ENCODE measurements at regions not wholly inside any gene's neighbourhood (a gene's known extent, or its start where the extent isn't known, plus 50 kb on each side); places are given as distances from the start of the nearest gene placed in this dataset.
A peak's percentile ranks its signal among the peaks of the same experiment; 100 is the strongest.

DNA sequence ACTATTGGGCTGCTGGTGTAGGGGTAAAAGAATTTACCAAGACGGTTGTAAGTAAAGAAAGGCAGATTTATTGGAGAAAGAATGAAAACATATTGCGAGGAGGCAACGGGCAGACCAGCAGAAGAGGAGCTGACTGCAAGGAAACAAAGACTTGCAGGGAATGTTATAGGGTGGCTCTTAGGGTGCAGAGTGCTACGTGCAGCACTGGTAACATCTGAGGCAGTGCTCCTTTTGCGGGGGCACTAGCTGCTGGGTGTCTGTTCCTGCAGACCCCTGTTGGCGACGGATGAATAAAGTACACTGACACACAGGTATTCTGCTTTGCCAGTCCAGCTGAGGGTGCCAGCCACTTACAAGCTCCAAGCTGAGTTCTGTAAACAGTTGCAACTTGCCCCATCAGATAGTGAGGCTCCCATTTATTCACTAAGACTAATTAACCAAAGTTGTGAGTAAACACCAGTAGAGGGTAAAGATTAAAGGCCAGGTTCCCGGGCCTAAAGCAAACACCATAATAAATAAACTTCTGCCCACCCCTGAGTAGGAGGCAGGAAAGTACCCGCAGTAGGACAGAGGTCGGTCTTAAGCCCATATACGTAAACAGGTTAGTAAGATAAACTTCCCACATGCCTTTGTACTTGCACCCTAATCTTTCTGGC, 140.2 kb upstream of the KCNK1 start:
- FAIRE-seq: no peak
- DNase-seq (ENCODE audit: insufficient read length, low spot score): no peak
- TF ChIP-seq SPI1 (IDR thresholded peaks at IDR 0.05; ENCODE audit: low read depth, low read length): no peak
- no peak for TF ChIP-seq TAF1 (IDR thresholded peaks at IDR 0.05; ENCODE audit: low read depth, low read length)
- TF ChIP-seq PAX5 (IDR thresholded peaks at IDR 0.05; ENCODE audit: insufficient read depth, low read length, severe bottlenecking): no peak
- TF ChIP-seq POLR2A (IDR thresholded peaks at IDR 0.05; ENCODE audit: low read depth, low read length): no peak
- TF ChIP-seq POLR2AphosphoS5 (IDR thresholded peaks at IDR 0.05; ENCODE audit: low read depth, low read length): no peak
- no peak for TF ChIP-seq POU2F2 (IDR thresholded peaks at IDR 0.05; ENCODE audit: low read depth, low read length)

DNA sequence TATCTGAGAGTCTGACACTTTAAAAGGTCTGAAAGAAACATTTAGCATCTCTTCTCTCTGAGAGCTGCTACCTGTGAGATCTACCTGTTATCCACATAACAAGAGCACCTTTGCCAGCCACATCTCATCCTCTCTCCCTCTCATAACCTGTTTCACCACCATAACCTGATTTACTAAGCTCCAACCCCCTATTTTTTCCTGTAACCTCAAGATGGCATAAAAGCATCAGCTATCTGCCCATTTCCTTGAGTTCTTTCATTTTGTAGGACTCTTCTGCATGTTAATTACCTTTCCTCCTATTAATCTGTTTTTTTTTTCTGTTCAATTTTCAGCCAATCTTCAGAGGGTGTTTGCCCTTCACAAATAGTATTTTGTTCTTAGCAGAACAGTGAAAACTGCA, 136.5 kb upstream of the KCNK1 start:
- FAIRE-seq (no peak), DNase-seq (ENCODE audit: insufficient read length, low spot score) (no peak)
- TF ChIP-seq SPI1 (IDR thresholded peaks at IDR 0.05; ENCODE audit: low read depth, low read length): no peak
- TF ChIP-seq TAF1 (IDR thresholded peaks at IDR 0.05; ENCODE audit: low read depth, low read length): no peak
- TF ChIP-seq PAX5 (IDR thresholded peaks at IDR 0.05; ENCODE audit: insufficient read depth, low read length, severe bottlenecking): no peak
- TF ChIP-seq POLR2AphosphoS5 (IDR thresholded peaks at IDR 0.05; ENCODE audit: low read depth, low read length): no peak
- TF ChIP-seq POU2F2 (IDR thresholded peaks at IDR 0.05; ENCODE audit: low read depth, low read length): no peak
- TF ChIP-seq POLR2A (IDR thresholded peaks at IDR 0.05; ENCODE audit: low read depth, low read length): no peak

DNA sequence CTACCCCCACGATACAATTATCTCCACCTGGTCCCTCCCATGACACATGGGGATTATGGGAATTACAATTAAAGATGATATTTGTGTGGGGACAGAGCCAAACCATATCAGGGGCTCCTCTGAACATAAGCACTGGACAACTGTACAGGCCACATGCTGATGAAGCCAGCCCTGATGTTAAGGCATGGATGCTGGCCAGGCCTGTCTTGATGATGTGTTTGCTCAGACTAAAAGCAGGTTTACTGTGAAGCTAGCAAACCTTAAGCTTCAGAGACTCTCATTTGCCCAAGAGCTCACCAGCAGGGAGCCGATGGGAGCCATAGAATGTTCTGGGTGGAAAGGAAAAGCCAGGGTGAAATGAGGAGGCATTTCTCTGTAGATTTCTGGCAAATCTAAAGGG, 135.3 kb upstream of the KCNK1 start:
- DNase-seq (ENCODE audit: insufficient read length, low spot score): no peak

DNA sequence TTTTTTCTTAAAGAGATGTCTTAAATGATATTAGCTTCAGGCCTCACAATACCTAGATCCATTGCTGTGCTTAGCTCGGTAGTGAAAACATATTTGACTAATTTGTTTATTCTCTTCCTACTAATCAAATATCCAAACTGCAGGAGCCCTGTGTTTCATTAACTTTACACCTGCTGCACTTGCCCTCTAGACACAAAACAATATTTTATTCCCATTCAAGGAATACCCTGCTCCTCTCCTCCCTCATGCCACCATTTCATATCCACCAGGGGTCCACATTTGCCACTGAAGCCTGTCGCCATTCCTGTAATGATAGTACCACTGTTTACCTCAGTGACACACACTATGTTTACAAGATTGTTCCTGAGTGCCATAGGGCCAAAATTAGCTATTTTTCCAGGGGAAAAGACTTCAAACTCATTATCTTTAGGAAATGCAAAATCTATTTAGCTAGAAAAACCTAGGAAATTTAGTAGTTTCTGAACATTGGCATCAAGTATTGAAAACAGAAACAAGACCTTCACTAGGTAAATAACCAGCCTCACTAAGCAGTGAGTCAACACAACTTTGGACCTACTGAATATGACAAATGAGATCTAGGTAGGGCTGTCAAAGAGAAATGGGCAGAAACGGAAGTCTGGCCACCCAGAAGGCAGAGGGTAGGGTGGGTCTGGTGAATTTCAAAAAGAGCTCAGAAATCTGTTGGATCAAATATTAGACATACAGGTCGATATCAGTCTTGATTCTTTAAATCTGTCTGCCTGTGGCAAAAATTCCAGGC, 134.6 kb upstream of the KCNK1 start:
- TF ChIP-seq POLR2AphosphoS5 (IDR thresholded peaks at IDR 0.05; ENCODE audit: low read depth, low read length): no peak
- no peak for TF ChIP-seq PAX5 (IDR thresholded peaks at IDR 0.05; ENCODE audit: insufficient read depth, low read length, severe bottlenecking)
- no peak for TF ChIP-seq POLR2A (IDR thresholded peaks at IDR 0.05; ENCODE audit: low read depth, low read length)
- no peak for TF ChIP-seq SPI1 (IDR thresholded peaks at IDR 0.05; ENCODE audit: low read depth, low read length)
- TF ChIP-seq POU2F2 (IDR thresholded peaks at IDR 0.05; ENCODE audit: low read depth, low read length): no peak
- TF ChIP-seq TAF1 (IDR thresholded peaks at IDR 0.05; ENCODE audit: low read depth, low read length): no peak
- FAIRE-seq (no peak), DNase-seq (ENCODE audit: insufficient read length, low spot score) (no peak)

More for the DNA sequence above, 135.3 kb upstream of the KCNK1 start:
- TF ChIP-seq SPI1 (IDR thresholded peaks at IDR 0.05; ENCODE audit: low read depth, low read length): no peak
- no peak for TF ChIP-seq POLR2A (IDR thresholded peaks at IDR 0.05; ENCODE audit: low read depth, low read length)
- no peak for TF ChIP-seq POU2F2 (IDR thresholded peaks at IDR 0.05; ENCODE audit: low read depth, low read length)
- TF ChIP-seq POLR2AphosphoS5 (IDR thresholded peaks at IDR 0.05; ENCODE audit: low read depth, low read length): no peak
- TF ChIP-seq TAF1 (IDR thresholded peaks at IDR 0.05; ENCODE audit: low read depth, low read length): no peak
- TF ChIP-seq PAX5 (IDR thresholded peaks at IDR 0.05; ENCODE audit: insufficient read depth, low read length, severe bottlenecking): no peak
- no peak for FAIRE-seq

DNA sequence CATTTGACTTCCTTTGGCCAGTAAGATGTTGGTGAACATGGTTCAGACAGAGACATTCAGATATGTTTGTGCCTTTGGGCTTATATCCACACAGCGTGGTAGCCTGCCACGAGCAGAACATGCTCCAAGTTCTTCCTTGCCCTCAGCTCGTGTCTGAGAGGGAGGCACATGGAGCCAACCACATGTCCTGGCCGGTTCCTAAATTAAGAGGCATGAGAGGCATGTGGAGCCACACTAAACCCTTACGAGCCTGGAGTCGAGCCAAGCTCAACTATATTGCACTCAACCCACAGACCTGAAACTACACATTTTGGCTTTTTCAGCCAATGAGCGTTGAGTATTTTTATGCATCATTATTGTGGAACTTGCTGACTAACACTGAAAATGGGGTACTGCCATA, 133.7 kb upstream of the KCNK1 start:
- DNase-seq (ENCODE audit: insufficient read length, low spot score) (no peak), FAIRE-seq (no peak)
- TF ChIP-seq TAF1 (IDR thresholded peaks at IDR 0.05; ENCODE audit: low read depth, low read length) (no peak), POLR2A (IDR thresholded peaks at IDR 0.05; ENCODE audit: low read depth, low read length) (no peak), POU2F2 (IDR thresholded peaks at IDR 0.05; ENCODE audit: low read depth, low read length) (no peak), POLR2AphosphoS5 (IDR thresholded peaks at IDR 0.05; ENCODE audit: low read depth, low read length) (no peak), SPI1 (IDR thresholded peaks at IDR 0.05; ENCODE audit: low read depth, low read length) (no peak), PAX5 (IDR thresholded peaks at IDR 0.05; ENCODE audit: insufficient read depth, low read length, severe bottlenecking) (no peak)

DNA sequence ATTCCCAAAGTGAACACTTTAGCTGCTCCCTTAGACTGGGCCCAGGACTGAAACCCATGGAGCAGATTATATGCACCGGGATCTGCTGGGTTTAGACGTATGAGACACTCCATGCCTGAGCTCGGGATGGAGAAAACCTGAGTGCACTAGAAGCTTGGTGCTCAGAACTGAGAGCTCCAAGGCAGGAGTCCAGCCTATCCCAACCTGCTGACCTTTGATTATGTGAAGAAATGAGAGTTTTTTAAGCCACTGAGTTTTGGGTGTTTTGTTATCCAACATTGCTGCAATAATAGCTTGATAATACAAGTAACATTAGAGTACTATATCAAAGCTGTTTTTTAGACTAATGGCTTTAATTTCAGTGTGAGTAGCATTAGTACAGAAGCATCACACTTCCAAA, 131.5 kb upstream of the KCNK1 start:
- no peak for FAIRE-seq
- no peak for DNase-seq (ENCODE audit: insufficient read length, low spot score)
- TF ChIP-seq POU2F2 (IDR thresholded peaks at IDR 0.05; ENCODE audit: low read depth, low read length): no peak
- no peak for TF ChIP-seq TAF1 (IDR thresholded peaks at IDR 0.05; ENCODE audit: low read depth, low read length)
- TF ChIP-seq PAX5 (IDR thresholded peaks at IDR 0.05; ENCODE audit: insufficient read depth, low read length, severe bottlenecking): no peak
- TF ChIP-seq SPI1 (IDR thresholded peaks at IDR 0.05; ENCODE audit: low read depth, low read length): no peak
- TF ChIP-seq POLR2AphosphoS5 (IDR thresholded peaks at IDR 0.05; ENCODE audit: low read depth, low read length): no peak
- TF ChIP-seq POLR2A (IDR thresholded peaks at IDR 0.05; ENCODE audit: low read depth, low read length): no peak

DNA sequence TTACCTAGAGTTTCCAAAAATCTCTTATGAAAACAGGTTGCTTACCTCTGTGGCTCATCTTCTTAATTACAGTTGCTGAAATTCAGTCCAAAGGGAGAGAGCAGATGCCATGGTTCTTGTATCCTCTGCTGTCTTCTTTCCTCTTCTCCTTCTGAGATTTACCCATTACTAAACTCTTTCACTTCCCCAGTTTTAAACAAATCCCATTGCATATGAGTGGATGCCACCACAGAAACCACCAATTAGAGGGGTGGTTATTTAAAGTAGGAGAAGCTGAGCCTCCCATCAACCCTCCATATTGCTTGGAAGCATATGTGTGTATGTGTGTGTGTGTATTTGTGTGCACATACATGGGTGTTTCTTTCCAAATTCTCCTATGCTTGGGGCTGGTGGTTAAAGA, 128.5 kb upstream of the KCNK1 start:
- FAIRE-seq (no peak), DNase-seq (ENCODE audit: insufficient read length, low spot score) (no peak)
- TF ChIP-seq SPI1 (IDR thresholded peaks at IDR 0.05; ENCODE audit: low read depth, low read length) (peak; percentile 22; the same call in 1 of the 2 replicates), PAX5 (IDR thresholded peaks at IDR 0.05; ENCODE audit: insufficient read depth, low read length, severe bottlenecking) (no peak)

DNA sequence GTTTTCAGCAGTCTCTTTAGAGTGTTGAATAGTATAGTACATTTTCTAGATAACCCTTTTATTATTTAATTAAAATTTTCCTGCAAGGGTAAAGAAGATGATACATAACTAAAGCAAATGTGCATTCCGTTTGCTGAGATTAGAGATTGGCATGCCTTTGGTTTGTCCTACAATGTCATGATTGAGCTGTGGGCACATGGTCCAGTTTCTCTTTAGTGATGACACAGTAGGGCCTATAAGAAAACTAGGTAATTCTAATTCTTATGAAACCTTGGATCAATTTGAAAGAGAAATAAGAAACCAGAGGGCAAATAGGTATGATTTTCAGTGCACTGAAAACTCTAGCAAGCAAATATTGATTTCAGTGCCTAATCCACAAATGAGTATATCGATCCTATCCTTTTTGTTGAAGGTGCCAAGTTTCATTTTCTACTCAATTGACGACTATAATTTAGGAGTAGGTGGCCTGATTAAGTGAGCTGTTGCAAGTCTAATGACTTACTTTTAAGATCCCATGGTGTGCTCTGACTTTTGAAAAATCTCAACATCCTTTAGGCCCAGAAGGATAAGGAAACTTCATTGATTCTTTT, 128.0 kb upstream of the KCNK1 start:
- FAIRE-seq (no peak), DNase-seq (ENCODE audit: insufficient read length, low spot score) (no peak)
- TF ChIP-seq TAF1 (IDR thresholded peaks at IDR 0.05; ENCODE audit: low read depth, low read length) (no peak), PAX5 (IDR thresholded peaks at IDR 0.05; ENCODE audit: insufficient read depth, low read length, severe bottlenecking) (no peak), POLR2A (IDR thresholded peaks at IDR 0.05; ENCODE audit: low read depth, low read length) (no peak), POU2F2 (IDR thresholded peaks at IDR 0.05; ENCODE audit: low read depth, low read length) (no peak), SPI1 (IDR thresholded peaks at IDR 0.05; ENCODE audit: low read depth, low read length) (no peak), POLR2AphosphoS5 (IDR thresholded peaks at IDR 0.05; ENCODE audit: low read depth, low read length) (no peak)

DNA sequence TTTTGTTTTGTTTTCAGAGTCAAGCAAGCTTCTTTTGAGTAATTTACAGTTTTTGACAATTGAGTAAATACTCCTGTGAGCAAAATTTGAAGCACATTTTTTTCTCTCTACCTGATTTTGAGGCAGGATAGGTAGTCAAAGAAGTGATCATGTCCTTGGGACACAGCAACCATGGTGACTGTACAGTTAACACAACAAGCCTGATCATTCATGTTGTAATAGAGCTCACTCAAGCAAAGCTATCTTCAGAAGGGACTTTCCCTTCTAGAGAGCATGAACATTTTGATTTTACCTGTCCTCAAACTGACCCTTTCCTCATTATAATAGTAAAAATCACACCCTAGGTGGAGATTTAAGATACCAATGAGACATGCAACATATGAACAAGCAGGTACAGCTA, 126.5 kb upstream of the KCNK1 start:
- TF ChIP-seq POLR2A (IDR thresholded peaks at IDR 0.05; ENCODE audit: low read depth, low read length) (no peak), POU2F2 (IDR thresholded peaks at IDR 0.05; ENCODE audit: low read depth, low read length) (no peak), POLR2AphosphoS5 (IDR thresholded peaks at IDR 0.05; ENCODE audit: low read depth, low read length) (no peak), PAX5 (IDR thresholded peaks at IDR 0.05; ENCODE audit: insufficient read depth, low read length, severe bottlenecking) (no peak), TAF1 (IDR thresholded peaks at IDR 0.05; ENCODE audit: low read depth, low read length) (no peak), SPI1 (IDR thresholded peaks at IDR 0.05; ENCODE audit: low read depth, low read length) (no peak)
- DNase-seq (ENCODE audit: insufficient read length, low spot score) (no peak), FAIRE-seq (no peak)
